PC-3 (cell line): ENCODE measurements at regions not wholly inside any gene's neighbourhood (a gene's known extent, or its start where the extent isn't known, plus 50 kb on each side); places are given as distances from the start of the nearest gene placed in this dataset.

ENCODE experiments used
- ATAC-seq: fragments of 200-7000 bp; cut with Tn5 transposase; 2 replicates; pipeline ENCODE4 v1.9.1; 2020; ENCODE audit warnings: mild to moderate bottlenecking, moderate library complexity
- BruUV-seq: library from RNA; stranded (reverse); fragments of 400-500 nt; replicated peaks from 2 replicates; lab custom pipeline; 2021; lab: Mats Ljungman, UMichigan
- CTCF ChIA-PET: fragments of 300-600 bp; sonication (Branson Sonifier 250); formaldehyde crosslinking; loops from one replicate; lab custom pipeline; 2022; ENCODE audit warnings: antibody characterized with exemption; lab: Charles Lee
- POLR2A ChIA-PET: fragments of 300-600 bp; sonication (Branson Sonifier 250); formaldehyde crosslinking; loops from one replicate; lab custom pipeline; 2022; ENCODE audit warnings: antibody characterized with exemption; ENCODE audit not compliant: unreplicated experiment; lab: Charles Lee
- DNase-seq: peaks from one replicate; pipeline ENCODE4 v3.0.0-alpha.2; 2015
- H2AFZ ChIP-seq: fragments of 300-600 bp; sonication (generic); 2 replicates; pipeline ENCODE4 v1.6.0; 2016; ENCODE audit warnings: antibody characterized with exemption, low read length
- H3F3A ChIP-seq: fragments of 300-600 bp; sonication (generic); one replicate; pipeline ENCODE4 v1.6.0; 2017; ENCODE audit warnings: antibody characterized with exemption, low read length, control low read depth, mild to moderate bottlenecking; ENCODE audit not compliant: unreplicated experiment
- H3K27ac ChIP-seq: fragments of 300-600 bp; sonication (generic); 2 replicates; pipeline ENCODE4 v1.5.1; 2016; ENCODE audit warnings: mild to moderate bottlenecking, low read length
- H3K27me3 ChIP-seq: fragments of 300-600 bp; sonication (generic); 2 replicates; pipeline ENCODE4 v1.6.1; 2016; ENCODE audit warnings: low read length, mixed read lengths
- H3K36me3 ChIP-seq: fragments of 300-600 bp; sonication (generic); 2 replicates; pipeline ENCODE4 v1.6.1; 2016; ENCODE audit warnings: low read depth, mixed run types, low read length, mixed read lengths
- H3K4me1 ChIP-seq: fragments of 300-600 bp; sonication (generic); 2 replicates; pipeline ENCODE4 v1.5.1; 2016; ENCODE audit warnings: low read length; ENCODE audit not compliant: insufficient read depth
- H3K4me2 ChIP-seq: fragments of 300-600 bp; sonication (generic); 2 replicates; pipeline ENCODE4 v1.6.0; 2016; ENCODE audit warnings: low read length
- H3K4me3 ChIP-seq: fragments of 300-600 bp; sonication (generic); 2 replicates; pipeline ENCODE4 v1.5.1; 2016; ENCODE audit warnings: mild to moderate bottlenecking, low read length, mixed read lengths
- H3K79me2 ChIP-seq: fragments of 300-600 bp; sonication (generic); 2 replicates; pipeline ENCODE4 v1.6.1; 2017; ENCODE audit warnings: low read length, mixed read lengths
- H3K9ac ChIP-seq: fragments of 300-600 bp; sonication (generic); 2 replicates; pipeline ENCODE4 v1.6.0; 2016; ENCODE audit warnings: mild to moderate bottlenecking, low read length
- H3K9me2 ChIP-seq: fragments of 300-600 bp; sonication (generic); replicated peaks from 2 replicates; pipeline ENCODE4 v1.6.1; 2016; ENCODE audit warnings: mixed run types, low read length, mixed read lengths
- H3K9me3 ChIP-seq: fragments of 300-600 bp; sonication (generic); 2 replicates; pipeline ENCODE4 v1.6.1; 2016; ENCODE audit warnings: low read length, mixed read lengths
- H4K20me1 ChIP-seq: fragments of 300-600 bp; sonication (generic); 2 replicates; pipeline ENCODE4 v1.6.1; 2016; ENCODE audit warnings: low read length, mixed read lengths
- CTCF ChIP-seq: fragments of 300-600 bp; sonication (generic); conservative IDR thresholded peaks from 2 replicates; pipeline ENCODE4 v1.5.1; 2017; ENCODE audit warnings: antibody characterized with exemption, low read depth, mild to moderate bottlenecking, low read length
- EZH2 ChIP-seq: fragments of 300-600 bp; sonication (generic); IDR thresholded peaks from one replicate; pipeline ENCODE4 v1.6.1; 2017; ENCODE audit warnings: antibody characterized with exemption, mild to moderate bottlenecking, low read length; ENCODE audit not compliant: unreplicated experiment
- EZH2phosphoT487 ChIP-seq: fragments of 300-600 bp; sonication (generic); IDR thresholded peaks from 2 replicates; pipeline ENCODE4 v1.6.1; 2018; ENCODE audit warnings: mild to moderate bottlenecking, antibody characterized with exemption, low read length, borderline replicate concordance
- intact Hi-C: fragments of 100-400 bp; cut with micrococcal nuclease; formaldehyde crosslinking; loops from 2 replicates; pipeline ENCODE4 v1.9.0; 2023

GRCh38 chr6:115203381-115203780, 857.3 kb downstream of the FRK start:
- H3K4me3 ChIP-seq: no peak overlapping the region
- H3K9me3 ChIP-seq: no peaks in the 10 kb centered on the region
- DNase-seq (no peak), ATAC-seq (no peak)
- no peaks in the 10 kb centered on the region for H3F3A ChIP-seq
- no peak overlapping the region for H3K9ac ChIP-seq
- no peaks in the 10 kb centered on the region for H3K36me3 ChIP-seq
- H3K4me1 ChIP-seq: no peaks in the 10 kb centered on the region
- TF ChIP-seq EZH2 (no peak), CTCF (no peak), EZH2phosphoT487 (no peak)
- no peaks in the 10 kb centered on the region for H3K79me2 ChIP-seq
- no peaks in the 10 kb centered on the region for H3K9me2 ChIP-seq
- no peak overlapping the region for H3K4me2 ChIP-seq
- no peak overlapping the region for H2AFZ ChIP-seq
- no peaks in the 10 kb centered on the region for H4K20me1 ChIP-seq
- CTCF ChIA-PET: no interaction called here
- H3K27ac ChIP-seq: no peak overlapping the region
- no TSS peak for BruUV-seq
- POLR2A ChIA-PET: no interaction called here
- no peaks in the 10 kb centered on the region for H3K27me3 ChIP-seq
- intact Hi-C loops: no loop called here

- Histone ChIP-seq H3K4me1 (no peaks in the 10 kb centered on the region), H3K9ac (no peak overlapping the region), H3K36me3 (no peaks in the 10 kb centered on the region), H2AFZ (no peak overlapping the region), H3K4me2 (no peak overlapping the region), H3K9me2 (no peaks in the 10 kb centered on the region), H3K4me3 (no peak overlapping the region), H3K27me3 (no peaks in the 10 kb centered on the region), H3K79me2 (no peaks in the 10 kb centered on the region), H3K9me3 (no peaks in the 10 kb centered on the region), H4K20me1 (no peaks in the 10 kb centered on the region), H3K27ac (no peak overlapping the region), H3F3A (no peaks in the 10 kb centered on the region)
- no TSS peak for BruUV-seq
- ATAC-seq (no peak), DNase-seq (no peak)
- TF ChIP-seq EZH2: no peak
- no peak for TF ChIP-seq CTCF
- TF ChIP-seq EZH2phosphoT487: no peak
- ChIA-PET POLR2A (no interaction called here), CTCF (no interaction called here)
- intact Hi-C loops: no loop called here
Measured at GRCh38 chr6:115194981-115195638, 852.3 kb upstream of the HS3ST5 start.

- no peak for ATAC-seq
Measured at GRCh38 chr6:115191989-115192388, 849.2 kb upstream of the HS3ST5 start.

More at GRCh38 chr6:115191989-115192388, 849.2 kb upstream of the HS3ST5 start:
- no peaks in the 10 kb centered on the region for H4K20me1 ChIP-seq
- H3K9me3 ChIP-seq: no peaks in the 10 kb centered on the region
- no peak overlapping the region for H3K4me3 ChIP-seq
- no TSS peak for BruUV-seq
- DNase-seq: no peak
- CTCF ChIA-PET: no interaction called here
- no peaks in the 10 kb centered on the region for H3F3A ChIP-seq
- H3K4me2 ChIP-seq: no peak overlapping the region
- POLR2A ChIA-PET: no interaction called here
- intact Hi-C loops: no loop called here
- no peaks in the 10 kb centered on the region for H3K9me2 ChIP-seq
- no peak overlapping the region for H3K9ac ChIP-seq
- H3K79me2 ChIP-seq: no peaks in the 10 kb centered on the region
- no peaks in the 10 kb centered on the region for H3K27me3 ChIP-seq
- no peaks in the 10 kb centered on the region for H3K4me1 ChIP-seq
- TF ChIP-seq EZH2: no peak
- no peak for TF ChIP-seq EZH2phosphoT487
- no peak for TF ChIP-seq CTCF
- no peaks in the 10 kb centered on the region for H3K36me3 ChIP-seq
- H2AFZ ChIP-seq: no peak overlapping the region
- H3K27ac ChIP-seq: no peak overlapping the region
